Fibroblast of lung (primary cell): ENCODE measurements at regions not wholly inside any gene's neighbourhood (a gene's known extent, or its start where the extent isn't known, plus 50 kb on each side); places are given as distances from the start of the nearest gene placed in this dataset.

ENCODE experiments used
- DNase-seq, 2 donors: peaks; one replicate each; pipeline versions ENCODE4 v3.0.0 to v3.0.0-alpha.2; 2010; ENCODE audit warnings: low read depth in 2 of 2
- H2AFZ ChIP-seq: 2 replicates; pipeline ENCODE4 v1.5.1; 2012; ENCODE audit warnings: low read length, control low read depth, inconsistent platforms
- H3K27ac ChIP-seq: 2 replicates; pipeline ENCODE4 v1.5.1; 2011; ENCODE audit warnings: low read length, control low read depth; ENCODE audit not compliant: insufficient read depth
- H3K27me3 ChIP-seq: 2 replicates; pipeline ENCODE4 v1.5.1; 2011; ENCODE audit warnings: mild to moderate bottlenecking, low read length; ENCODE audit not compliant: control insufficient read depth, insufficient read depth
- H3K36me3 ChIP-seq: 2 replicates; pipeline ENCODE4 v1.5.1; 2011; ENCODE audit warnings: low read length; ENCODE audit not compliant: control insufficient read depth, insufficient read depth
- H3K4me1 ChIP-seq: 2 replicates; pipeline ENCODE4 v1.5.1; 2011; ENCODE audit warnings: low read length; ENCODE audit not compliant: control insufficient read depth, insufficient read depth; ENCODE audit errors: extremely low read depth
- H3K4me2 ChIP-seq: 2 replicates; pipeline ENCODE4 v1.5.1; 2011; ENCODE audit warnings: low read length, control low read depth; ENCODE audit not compliant: insufficient read depth; ENCODE audit errors: extremely low read depth
- H3K4me3 ChIP-seq, 4 experiments: fragments of 200-600 bp in 1 of 4; sonication (generic) in 1 of 4; replicated peaks in 1 of 4; 2 replicates each; pipeline ENCODE4 v1.5.1; 2011 to 2016; ENCODE audit warnings: low read length in 4 of 4, low read depth in 3 of 4, mild to moderate bottlenecking in 3 of 4, control low read depth in 2 of 4, inconsistent platforms in 1 of 4, mixed read lengths in 1 of 4; ENCODE audit not compliant: insufficient read depth in 1 of 4; ENCODE audit errors: control extremely low read depth in 1 of 4
- H3K79me2 ChIP-seq: 2 replicates; pipeline ENCODE4 v1.5.1; 2012; ENCODE audit warnings: mild to moderate bottlenecking, low read length, inconsistent platforms; ENCODE audit not compliant: control insufficient read depth, insufficient read depth
- H3K9ac ChIP-seq: 2 replicates; pipeline ENCODE4 v1.5.1; 2011; ENCODE audit warnings: mild to moderate bottlenecking, low read length, control low read depth; ENCODE audit not compliant: insufficient read depth
- H3K9me3 ChIP-seq: 2 replicates; pipeline ENCODE4 v1.5.1; 2012; ENCODE audit warnings: low read depth, low read length; ENCODE audit not compliant: control insufficient read depth, insufficient read depth
- H4K20me1 ChIP-seq: 2 replicates; pipeline ENCODE4 v1.5.1; 2011; ENCODE audit warnings: low read length; ENCODE audit not compliant: control insufficient read depth, insufficient read depth; ENCODE audit errors: extremely low read depth
- EZH2 ChIP-seq: IDR thresholded peaks from 2 replicates; pipeline ENCODE4 v1.5.1; 2012; ENCODE audit warnings: low read length, control low read depth, mild to moderate bottlenecking; ENCODE audit errors: missing control alignments
- TF ChIP-seq, protein P1 (sequence below), 2 donors: IDR thresholded peaks in 1 of 2; conservative IDR thresholded peaks in 1 of 2; 1 replicate in 1 of 2; 2 replicates in 1 of 2; pipeline ENCODE4 v1.5.1; 2011 to 2012; ENCODE audit warnings: low read length in 2 of 2, control low read depth in 1 of 2, inconsistent platforms in 1 of 2, low read depth in 1 of 2, mild to moderate bottlenecking in 1 of 2

DNA sequence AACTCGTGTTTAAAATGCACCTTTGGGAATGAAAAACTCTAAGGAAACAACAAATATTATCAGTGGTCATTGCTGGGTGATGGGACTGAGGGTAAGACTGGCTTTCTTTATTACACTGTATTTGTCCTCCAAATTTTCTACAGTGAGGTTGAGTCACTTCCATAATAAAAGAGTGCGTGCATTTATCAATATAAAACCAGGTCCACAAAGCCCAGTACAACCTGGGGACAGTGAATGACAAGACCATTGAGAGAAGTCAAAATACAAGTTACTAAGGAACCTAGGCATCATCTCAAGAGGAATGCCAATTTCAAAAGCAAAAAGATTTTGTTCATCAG lies 76.4 kb downstream of the MAGED4 start:
- Histone ChIP-seq H3K9ac (no peak overlapping the region), H3K4me2 (peak overlapping the region; percentile 93), H3K27ac (no peak overlapping the region), H4K20me1 (no peaks in the 10 kb centered on the region), H3K9me3 (no peaks in the 10 kb centered on the region), H3K4me3 (peak overlapping the region in 2 of 4 experiments; percentile 67 to 78), H3K36me3 (no peaks in the 10 kb centered on the region), H2AFZ (no peak overlapping the region), H3K4me1 (no peaks in the 10 kb centered on the region), H3K79me2 (no peaks in the 10 kb centered on the region), H3K27me3 (no peaks in the 10 kb centered on the region)
- TF ChIP-seq, protein P1, sequence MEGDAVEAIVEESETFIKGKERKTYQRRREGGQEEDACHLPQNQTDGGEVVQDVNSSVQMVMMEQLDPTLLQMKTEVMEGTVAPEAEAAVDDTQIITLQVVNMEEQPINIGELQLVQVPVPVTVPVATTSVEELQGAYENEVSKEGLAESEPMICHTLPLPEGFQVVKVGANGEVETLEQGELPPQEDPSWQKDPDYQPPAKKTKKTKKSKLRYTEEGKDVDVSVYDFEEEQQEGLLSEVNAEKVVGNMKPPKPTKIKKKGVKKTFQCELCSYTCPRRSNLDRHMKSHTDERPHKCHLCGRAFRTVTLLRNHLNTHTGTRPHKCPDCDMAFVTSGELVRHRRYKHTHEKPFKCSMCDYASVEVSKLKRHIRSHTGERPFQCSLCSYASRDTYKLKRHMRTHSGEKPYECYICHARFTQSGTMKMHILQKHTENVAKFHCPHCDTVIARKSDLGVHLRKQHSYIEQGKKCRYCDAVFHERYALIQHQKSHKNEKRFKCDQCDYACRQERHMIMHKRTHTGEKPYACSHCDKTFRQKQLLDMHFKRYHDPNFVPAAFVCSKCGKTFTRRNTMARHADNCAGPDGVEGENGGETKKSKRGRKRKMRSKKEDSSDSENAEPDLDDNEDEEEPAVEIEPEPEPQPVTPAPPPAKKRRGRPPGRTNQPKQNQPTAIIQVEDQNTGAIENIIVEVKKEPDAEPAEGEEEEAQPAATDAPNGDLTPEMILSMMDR (conservative IDR thresholded peaks at IDR 0.05 in 1 of 2, IDR thresholded peaks at IDR 0.05 in 1 of 2; ENCODE audit: low read depth in 1 of 2, low read length in 2 of 2): no peak
- no peak for TF ChIP-seq EZH2
- DNase-seq: no peak

DNA sequence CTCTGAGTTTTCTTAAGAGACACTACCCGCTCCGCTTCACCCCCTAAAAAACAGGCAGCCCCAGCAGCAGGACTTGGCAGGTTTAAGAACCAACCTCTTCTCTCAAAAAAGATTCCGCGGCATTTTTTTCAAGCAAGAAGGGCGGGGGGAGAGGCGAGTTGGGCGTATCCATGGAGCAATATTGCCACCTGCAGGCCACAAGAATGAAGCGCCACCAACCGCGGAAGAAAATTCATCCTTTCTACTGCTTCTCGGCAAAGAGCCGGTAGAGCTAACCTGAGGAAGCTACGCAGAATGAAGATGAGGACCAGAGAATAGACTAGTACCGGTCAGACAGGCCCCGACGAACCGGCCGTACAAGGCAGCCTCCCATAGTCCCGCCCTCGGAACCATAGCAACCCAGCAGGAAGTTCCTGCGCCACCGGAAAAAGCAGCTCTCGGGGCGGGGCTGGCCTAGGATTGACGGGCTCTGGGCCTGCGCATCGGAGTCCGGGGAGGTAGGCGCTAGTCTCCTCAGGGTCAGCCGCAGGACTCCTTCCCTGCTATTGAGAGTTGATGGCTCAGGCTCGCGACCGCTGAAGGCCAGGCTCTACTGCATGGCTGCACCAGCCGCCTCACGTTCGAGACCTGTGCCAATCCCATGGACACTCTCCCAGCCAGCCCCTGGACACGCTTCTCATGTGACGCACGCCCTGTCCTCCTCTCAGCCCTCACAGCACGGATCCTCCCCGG lies 76.9 kb downstream of the MAGED4 start:
- peak overlapping the region; percentile 49 to 78 (median 60) for H3K4me3 ChIP-seq
- peak overlapping the region; percentile 93 for H3K4me2 ChIP-seq
- H3K9me3 ChIP-seq: no peaks in the 10 kb centered on the region
- no peak for TF ChIP-seq EZH2
- TF ChIP-seq, protein P1 (conservative IDR thresholded peaks at IDR 0.05 in 1 of 2, IDR thresholded peaks at IDR 0.05 in 1 of 2; ENCODE audit: low read depth in 1 of 2, low read length in 2 of 2): peak; percentile 63 to 90
- H3K79me2 ChIP-seq: no peaks in the 10 kb centered on the region
- H3K9ac ChIP-seq: peak overlapping the region; percentile 60
- H2AFZ ChIP-seq: peak overlapping the region; percentile 97
- H3K36me3 ChIP-seq: no peaks in the 10 kb centered on the region
- H3K27me3 ChIP-seq: no peaks in the 10 kb centered on the region
- peak; percentile 86 to 88 for DNase-seq
- H3K27ac ChIP-seq: peak overlapping the region; percentile 69
- no peaks in the 10 kb centered on the region for H4K20me1 ChIP-seq
- no peaks in the 10 kb centered on the region for H3K4me1 ChIP-seq

DNA sequence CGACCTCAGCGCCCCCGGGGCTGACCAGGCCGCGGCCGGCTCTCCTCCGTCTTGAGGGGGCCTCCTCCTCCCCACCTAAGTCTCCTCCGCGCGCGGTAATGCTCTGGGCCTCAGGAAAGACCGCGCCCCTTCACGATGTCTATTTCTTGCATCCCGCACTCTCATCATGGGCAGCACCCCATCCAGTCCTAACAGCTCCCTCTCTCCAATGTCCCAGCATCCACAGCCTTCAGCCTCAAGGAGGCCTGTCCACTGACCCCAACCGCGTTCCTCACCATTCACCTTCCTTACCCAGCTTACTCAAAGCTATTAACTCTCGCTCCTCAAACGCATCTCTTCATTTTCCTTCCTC lies 77.5 kb downstream of the MAGED4 start:
- Histone ChIP-seq H4K20me1 (no peaks in the 10 kb centered on the region), H3K27me3 (no peaks in the 10 kb centered on the region), H3K4me1 (no peaks in the 10 kb centered on the region), H3K4me3 (peak overlapping the region; percentile 49 to 67 (median 52)), H3K27ac (peak overlapping the region; percentile 69), H3K79me2 (no peaks in the 10 kb centered on the region), H3K9me3 (no peaks in the 10 kb centered on the region), H3K9ac (peak overlapping the region; percentile 60), H3K36me3 (no peaks in the 10 kb centered on the region), H2AFZ (peak overlapping the region; percentile 97), H3K4me2 (peak overlapping the region; percentile 93)
- no peak for TF ChIP-seq EZH2
- TF ChIP-seq, protein P1 (conservative IDR thresholded peaks at IDR 0.05 in 1 of 2, IDR thresholded peaks at IDR 0.05 in 1 of 2; ENCODE audit: low read depth in 1 of 2, low read length in 2 of 2): no peak
- DNase-seq: no peak
